Activated CD4-positive, CD25-positive, alpha-beta regulatory T cell (primary cell): ENCODE measurements at regions not wholly inside any gene's neighbourhood (a gene's known extent, or its start where the extent isn't known, plus 50 kb on each side); places are given as distances from the start of the nearest gene placed in this dataset.
"Not testable (repeated sequence)": the region's sequence is repeated elsewhere in the genome, so short reads cannot be mapped to it uniquely, and the experiment has no call there.

Experiments used
- DNase-seq, 4 experiments: peaks; one replicate each; lab custom pipeline; 2025; lab: John Stamatoyannopoulos, UW

DNA sequence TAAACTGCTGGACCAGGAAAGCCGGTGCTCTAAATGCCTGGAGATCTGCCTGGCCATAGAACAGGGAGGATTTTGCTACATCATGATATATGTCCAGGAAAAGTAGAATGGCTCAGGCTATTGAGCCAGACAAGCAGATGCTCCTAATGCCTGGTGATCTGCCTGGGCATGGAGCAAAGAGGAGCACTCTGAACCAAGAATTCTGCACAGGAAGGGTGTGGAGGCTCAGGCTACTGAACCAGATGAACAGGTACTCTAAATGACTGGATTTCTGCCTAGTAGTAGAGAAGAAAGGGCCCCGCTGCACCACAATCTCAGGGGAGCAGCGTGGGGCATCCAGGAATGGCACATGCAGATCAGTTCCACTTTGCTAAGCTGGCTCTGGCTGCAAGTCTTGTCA is 607.9 kb downstream of the ANKRD50 start:
- DNase-seq, result no peak

DNA sequence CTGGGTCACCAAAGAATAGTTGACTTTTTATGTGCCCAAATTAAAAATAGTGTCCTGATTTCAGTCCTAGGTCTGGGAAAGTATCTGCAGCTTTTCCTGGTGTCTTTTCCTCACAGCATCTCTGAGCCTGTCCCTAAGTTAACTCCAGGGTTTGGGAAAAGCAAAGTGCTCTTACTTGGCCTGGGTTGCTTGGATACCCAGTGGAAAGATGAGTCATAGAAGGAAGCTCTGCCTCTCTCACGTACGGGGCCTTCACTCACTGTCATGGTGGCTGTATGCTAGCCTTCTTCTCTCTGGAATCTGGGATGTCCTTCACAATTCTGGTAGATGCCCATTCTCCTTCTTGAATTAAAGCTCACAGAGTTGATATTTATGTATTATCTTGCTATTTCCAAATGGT is 607.3 kb downstream of the ANKRD50 start:
- no peak for DNase-seq

DNA sequence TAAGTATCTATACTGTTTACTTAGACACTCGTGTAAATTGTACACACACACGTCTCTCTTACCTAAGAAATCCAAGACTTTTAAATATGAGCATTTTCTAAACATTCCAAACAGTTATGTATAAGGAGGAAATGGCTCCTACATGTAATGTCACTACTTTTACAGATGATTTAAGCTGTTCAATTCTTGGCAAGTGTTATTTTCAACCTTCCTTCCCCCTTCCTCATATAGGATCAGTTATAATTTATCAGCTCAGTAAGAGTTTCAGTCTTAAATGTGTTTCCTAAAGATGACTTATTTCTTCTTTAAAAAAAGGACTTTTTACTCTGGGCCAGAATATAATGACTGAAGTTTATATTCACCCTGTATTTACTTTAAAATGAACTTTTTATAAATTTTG is 601.1 kb downstream of the ANKRD50 start:
- DNase-seq, result no peak

DNA sequence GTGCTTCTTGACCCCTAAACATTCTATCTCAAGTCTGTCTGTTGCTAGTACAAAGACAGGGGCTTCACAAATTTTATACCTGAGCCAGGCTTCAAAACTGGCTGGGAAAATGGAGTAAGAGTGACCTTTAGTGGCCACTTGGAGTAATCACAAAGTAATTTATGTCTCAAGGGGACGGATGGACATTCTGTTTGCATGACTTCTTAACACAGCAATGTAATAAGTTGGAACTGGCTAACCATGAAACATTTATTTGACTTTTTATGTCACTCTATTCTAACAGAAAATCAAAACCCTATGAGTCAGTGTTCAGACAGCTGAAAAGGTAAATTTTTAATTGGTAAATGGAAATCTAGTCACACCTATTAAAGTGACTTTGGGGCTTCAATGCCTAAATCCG is 600.6 kb downstream of the ANKRD50 start:
- no peak for DNase-seq

DNA sequence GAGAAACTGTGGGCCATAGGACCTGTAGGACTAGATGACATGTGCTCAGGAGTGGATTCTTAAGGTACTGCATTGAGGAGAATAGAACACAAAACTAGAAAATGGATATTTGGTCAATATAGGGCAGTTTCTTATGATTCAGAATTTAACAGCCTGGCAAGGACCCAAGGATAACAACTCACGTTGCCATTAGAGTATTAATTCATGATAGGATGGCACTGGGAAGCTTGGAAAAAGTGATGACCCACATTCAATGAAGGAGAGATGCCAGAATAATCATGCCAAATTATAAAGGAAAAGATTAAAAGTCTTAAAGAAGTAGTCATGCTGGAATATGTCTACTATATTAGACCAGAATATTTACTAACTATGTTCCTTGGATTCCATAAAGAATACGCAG is 594.5 kb downstream of the ANKRD50 start:
- DNase-seq, result no peak

DNA sequence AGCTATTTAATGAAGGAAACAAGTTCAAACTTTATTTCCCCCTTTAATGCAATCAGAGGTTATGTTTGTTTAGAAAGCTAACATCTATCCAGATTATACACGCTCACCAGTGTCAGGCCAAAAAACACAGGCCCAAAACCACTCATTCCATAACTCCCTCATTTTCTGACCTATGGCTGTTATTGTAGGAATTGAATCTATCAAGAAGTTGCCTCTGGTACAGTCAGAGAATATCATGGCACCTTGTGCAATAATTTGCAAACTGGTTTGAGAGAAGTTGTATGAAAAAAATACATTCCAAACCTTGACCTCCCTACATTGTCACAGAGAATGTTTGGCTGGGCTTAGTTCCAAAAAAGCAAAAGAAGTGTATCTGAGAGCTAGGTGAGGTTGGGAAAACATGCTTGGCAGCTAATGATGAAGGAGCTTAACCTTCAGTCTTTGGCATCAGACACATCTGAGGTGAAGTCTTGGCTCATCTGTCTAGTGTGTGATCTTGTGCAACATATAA is 591.0 kb downstream of the ANKRD50 start:
- DNase-seq, result no peak

DNA sequence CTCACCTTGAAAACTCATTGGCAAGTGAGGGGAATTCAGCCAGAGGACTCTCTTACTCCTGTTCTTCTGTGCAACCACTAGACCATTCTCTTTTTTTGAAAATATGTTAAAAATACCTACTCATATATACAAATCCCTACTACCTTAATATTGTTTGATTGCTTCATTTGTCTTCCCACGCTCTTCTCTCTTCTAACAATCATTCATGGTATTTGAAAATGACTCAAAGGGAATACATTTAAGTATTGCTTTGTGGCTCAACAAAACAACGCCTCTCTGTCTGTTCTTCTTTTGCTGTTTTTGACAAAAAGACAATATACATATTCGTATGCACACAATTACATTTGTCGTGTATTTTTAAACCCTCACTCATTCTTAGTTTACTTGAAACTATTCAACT is 589.4 kb downstream of the ANKRD50 start:
- DNase-seq, result no peak

DNA sequence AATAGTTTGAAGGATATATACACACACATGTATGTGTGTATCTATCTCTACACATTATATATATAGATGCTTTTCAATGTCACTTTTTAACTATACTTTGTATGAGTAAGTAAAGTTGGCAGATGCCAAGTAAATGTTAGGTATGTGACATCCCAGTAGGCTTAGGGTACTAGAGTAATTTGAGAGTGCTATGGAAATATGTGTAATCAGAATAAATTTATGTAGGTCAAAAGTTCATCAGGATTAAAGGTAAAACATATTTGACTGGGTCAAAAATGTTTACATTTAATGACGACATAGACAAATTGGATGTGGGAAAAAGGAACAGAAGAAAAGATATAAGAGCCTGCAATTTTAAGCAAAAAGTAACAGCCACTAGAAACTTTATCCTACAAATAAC is 588.8 kb downstream of the ANKRD50 start:
- no peak for DNase-seq

DNA sequence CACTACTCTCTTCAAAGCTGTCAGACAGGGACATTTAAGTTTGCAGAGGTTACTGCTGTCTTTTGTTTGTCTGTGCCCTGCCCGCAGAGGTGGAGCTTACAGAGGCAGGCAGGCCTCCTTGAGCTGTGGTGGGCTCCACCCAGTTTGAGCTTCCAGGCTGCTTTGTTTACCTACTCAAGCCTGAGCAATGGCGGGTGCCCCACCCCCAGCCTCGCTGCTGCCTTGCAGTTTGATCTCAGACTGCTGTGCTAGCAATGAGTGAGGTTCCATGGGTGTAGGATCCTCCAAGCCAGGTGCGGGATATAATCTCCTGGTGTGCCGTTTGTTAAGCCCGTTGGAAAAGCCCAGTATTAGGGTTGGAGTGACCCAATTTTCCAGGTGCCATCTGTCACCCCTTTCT is 581.2 kb downstream of the ANKRD50 start:
- DNase-seq, result not testable (repeated sequence)

DNA sequence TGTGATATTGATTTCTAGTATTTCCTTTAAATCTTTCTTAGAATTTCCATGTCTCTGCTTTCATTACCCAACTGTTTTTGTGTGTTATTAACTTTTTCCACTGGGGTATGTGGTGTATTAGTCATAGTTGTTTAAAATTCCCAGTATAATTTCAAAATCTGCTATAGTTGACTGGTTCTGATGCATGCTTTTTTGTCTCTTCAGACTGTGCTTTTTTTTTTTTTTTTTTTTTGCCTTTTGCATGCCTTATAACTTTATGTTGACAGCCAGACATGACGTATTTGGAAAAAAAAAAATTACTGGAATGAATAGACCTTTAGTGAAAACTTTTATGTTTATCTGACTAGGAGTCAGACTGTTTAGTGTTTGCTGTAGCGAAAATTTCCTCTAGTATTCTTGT is 580.4 kb downstream of the ANKRD50 start:
- DNase-seq, result no peak

DNA sequence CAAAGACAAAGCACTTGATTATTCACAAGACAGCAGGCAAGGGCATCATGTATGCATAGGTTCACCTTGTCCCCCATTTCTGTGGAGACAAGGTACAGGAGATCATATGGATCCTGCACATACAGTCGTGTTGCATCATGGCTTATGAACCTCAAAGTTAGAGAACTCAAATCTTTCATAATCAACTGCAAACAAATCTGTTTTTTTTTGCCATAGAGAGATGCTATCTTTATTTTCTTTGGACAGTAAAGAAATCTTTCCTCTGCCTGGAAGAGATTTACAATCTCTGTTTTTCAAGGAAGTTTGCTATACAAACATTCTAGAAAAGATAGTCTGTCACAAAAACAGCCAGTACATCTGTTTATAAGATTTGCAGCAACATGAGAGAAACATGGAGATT is 578.8 kb downstream of the ANKRD50 start:
- no peak for DNase-seq

DNA sequence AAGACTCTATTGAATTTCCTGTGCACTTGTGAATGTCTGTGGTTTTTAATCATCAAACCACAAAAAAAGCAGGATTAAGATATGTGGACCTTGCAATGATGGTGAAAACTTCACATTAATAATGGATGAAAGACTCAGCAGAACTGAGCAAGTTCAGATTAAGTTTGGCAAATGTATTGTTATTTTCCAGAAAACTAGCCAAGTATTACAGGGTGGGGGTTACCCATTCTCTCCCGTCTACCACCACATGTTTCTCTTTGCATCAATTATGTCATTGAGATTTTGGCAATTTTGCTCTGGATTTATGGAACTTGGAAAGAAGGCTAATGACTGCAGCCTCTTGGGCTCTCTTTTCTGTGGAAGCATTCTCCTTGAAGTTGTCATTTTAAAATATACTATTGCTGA is 577.1 kb downstream of the ANKRD50 start:
- no peak for DNase-seq

DNA sequence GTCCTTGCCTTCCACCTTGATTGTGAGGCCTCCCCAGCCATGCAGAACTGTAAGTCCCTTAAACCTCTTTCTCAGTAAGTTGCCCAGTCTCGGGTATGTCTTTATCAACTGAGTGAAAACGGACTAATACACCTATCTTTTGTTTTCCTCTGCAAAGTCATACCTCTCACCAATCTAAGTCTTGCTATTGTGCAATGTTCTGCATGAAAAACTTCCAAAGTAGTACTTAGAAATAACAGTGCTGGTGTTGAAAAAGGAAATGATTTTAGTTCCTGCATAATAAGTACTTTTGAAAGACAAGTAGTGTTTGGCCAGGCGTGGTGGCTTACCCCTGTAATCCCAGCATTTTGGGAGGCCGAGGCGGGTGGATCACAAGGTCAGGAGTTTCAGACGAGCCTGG is 573.5 kb downstream of the ANKRD50 start:
- no peak for DNase-seq

DNA sequence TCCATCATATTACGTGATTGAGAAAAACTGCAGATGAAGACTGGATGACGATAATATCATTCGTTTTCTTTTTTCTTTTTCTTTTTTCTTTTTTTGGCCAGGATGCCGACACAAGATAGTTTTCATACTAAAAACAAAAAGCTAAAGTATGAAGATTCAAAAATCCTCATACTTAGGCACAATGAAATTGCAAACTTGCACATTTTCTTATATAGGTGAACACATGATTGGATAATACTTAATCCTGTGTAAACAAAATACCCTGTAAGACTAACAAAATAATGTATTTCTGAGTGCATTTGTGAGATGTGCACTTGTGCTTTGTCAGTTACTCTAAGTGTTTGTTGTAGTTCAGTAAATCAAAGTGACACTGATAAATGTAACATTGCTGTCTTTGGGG is 568.9 kb downstream of the ANKRD50 start:
- no peak for DNase-seq

DNA sequence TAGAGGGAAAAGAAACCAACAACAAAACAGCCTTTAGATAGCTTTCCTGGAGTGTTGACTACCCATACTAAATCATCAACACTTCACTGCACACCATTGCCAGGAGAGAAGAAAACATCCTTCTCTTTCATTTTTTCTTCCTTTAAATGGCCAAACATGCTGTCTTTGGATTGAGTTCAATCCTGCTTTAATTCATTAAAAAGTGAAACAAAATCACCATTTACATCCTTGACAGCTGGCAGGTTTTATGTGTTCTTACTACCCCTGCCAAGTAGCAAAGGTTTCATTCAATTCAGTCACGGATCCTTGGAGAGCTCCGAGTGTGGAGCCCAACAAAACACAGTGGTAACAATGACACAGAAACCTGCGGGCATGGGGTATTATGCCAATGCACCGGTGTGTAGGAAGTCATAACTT is 568.3 kb downstream of the ANKRD50 start:
- no peak for DNase-seq

DNA sequence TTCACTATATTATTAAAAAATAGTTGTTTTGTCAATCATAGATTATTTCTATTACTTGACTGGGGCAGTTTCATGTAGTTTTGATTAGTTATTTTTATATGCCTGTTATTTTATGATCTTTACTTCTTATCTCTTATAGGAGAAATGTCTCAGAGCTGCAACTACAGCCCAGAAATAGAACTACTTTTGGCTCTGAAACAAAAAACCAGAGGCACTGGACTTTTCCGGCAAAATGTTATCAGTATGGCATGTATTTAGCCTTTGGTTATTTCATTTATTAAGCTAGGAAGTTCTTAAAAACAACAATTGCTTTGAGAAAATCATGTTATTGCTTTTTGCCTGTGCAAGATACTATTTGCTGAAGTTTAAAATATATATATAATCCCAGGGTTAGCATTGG is 566.5 kb downstream of the ANKRD50 start:
- DNase-seq, result no peak

DNA sequence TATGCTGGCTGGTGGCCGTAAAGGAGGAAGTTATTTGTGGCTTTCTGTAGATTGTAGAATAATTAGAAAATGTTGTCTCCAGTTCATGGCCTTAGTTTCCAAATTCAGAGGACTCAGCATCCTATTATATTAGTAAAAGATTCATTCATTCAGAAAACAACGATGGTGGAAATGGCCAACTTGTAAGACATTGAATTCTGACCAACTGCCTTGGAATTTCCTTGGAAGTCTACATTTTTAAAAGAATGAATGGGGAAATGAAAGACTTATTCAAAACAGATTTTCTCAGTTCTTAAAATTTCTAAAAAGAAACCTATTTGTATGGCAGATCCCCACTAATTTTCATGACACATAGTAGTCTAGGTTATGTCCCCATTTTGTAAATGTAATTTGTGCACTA is 561.5 kb downstream of the ANKRD50 start:
- DNase-seq, result no peak

DNA sequence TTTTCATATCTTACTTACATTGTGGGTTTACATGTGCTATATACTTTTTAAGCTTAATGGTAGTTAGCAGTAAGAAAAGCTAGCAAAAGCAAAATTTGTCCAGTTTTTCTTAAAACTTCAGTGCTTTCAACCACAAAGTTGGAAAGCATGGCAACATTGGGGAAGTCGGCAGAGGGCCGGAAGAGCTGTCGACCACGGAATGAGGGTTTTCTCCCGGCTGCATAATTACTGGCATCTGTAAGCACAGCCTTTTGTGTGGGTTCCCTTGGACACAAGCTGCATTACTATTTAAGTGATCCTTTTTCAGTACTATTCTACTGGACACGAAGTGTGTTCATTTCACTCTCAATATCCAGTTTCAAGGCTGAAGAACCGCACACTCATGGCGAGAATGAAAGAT is 560.4 kb downstream of the ANKRD50 start:
- no peak for DNase-seq

DNA sequence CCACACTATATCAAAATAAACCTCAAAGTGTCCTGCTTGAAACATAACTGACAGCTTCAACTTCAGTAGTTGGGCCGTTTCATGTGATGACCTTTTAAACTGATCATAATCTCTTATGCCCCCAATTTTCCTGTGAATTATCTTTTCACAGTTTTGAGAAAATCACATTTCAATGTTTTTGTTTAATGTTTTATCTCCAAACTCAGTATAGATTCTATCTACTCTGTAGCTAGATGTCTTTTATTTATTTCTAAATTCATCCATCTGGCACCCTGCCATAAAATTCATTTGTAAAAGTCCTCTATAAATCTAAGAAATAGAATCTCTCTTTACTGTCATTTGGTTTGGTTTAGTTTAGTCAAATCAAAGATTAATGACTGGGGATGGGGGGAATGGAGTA is 557.3 kb downstream of the ANKRD50 start:
- no peak for DNase-seq

DNA sequence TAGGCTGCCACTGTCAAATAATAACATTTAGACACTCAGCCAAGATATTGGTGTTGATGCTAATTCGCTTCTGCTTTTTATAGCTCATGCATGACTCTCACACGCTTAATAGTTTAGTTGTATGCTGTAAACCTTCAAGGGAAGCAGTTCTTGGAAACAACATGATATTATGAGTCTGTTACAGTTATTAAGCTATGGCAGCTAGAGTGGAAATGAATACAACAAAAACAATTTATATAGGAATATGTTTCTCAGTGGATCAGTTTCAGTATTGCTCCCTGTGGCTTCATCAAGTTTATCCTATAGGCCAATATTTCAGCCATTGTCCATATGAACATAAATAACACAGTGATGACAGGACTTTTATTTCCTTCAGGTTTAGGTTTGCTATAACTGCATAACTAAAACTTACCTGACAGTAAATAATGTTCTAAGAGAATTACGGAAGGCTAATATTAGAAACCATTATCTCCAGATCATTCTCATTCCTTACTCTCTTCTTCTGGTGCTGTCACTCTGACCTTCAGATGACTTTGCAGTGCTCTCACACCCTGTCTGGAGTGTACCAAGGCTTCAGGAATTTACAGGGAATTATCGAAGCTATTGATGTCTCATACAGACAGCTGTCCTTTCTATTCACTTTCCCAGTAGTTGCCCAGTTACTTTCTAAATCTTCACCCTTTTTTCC is 555.0 kb downstream of the ANKRD50 start:
- no peak for DNase-seq

DNA sequence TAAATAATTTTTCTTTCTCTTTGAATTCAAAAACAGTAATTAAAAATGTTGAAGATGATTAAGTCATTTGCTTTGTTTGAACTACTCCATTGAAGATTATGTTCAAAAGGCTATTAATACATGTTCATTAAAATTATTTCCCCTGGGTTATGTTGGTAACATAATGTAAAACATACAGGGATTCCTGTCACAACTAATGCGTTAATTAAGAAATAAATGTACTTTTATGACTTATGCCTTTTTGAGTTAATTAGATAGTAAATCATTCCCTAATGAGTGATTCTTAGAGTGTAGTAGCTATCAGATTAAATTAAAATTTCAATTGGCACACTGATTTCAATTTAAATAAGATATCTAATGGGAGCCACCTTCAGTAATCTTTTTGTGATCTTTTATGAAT is 549.1 kb downstream of the ANKRD50 start:
- no peak for DNase-seq

DNA sequence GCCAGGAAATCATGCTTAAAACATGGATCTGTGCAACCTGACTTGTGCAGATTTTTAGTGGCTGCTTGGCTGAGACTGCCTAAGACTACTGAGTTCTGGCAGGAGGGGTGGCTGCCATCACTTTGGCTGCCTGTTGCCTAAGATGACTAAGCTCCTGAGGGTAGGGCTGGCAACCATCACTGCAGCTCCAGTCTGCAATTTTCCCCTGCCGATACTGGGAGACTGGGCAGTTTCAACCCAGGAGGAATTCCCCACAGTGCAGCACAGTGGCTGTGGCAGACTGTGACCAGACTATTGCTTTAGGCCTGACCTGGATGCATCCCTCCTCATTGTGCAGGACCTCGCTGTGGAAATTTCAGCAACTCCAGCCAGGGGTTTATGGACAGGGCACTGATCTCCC is 544.9 kb downstream of the ANKRD50 start:
- DNase-seq, result no peak

DNA sequence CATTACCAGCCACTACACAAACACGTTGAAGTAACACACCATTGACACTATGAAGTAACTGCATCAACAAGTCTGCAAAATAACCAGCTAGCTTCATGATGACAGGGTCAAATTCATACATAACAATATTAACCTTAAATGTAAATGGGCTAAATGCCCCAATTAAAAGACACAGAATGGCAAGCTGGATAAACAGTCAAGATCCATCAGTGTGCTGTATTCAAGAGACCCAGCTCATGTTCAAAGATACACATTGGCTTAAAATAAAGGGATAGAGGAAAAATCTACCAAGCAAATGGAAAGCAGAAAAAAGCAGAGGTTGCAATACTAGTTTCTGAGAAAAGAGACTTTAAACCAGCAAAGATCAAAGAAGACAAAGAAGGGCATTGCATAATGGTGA is 543.0 kb downstream of the ANKRD50 start:
- not testable (repeated sequence) for DNase-seq

DNA sequence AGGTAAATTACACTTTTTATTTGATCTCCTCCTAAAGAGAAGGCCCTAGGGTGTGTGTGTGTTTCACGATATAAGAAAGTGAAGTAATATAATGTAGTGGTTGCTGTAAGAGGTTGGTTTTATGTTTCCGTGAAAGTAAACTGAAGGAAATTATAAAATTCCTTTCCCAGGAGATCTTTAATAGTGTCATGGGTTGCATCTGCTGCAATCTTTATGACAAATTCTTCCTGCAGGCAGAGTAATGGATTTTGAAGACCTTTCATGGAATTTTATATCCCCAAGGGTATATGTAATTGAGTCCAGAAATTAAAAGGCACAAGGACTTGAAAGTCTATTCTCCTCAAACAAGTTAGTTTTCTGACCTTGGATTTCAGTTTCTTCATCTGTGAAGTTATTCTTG is 538.6 kb downstream of the ANKRD50 start:
- no peak for DNase-seq
